H1 (cell line): ENCODE measurements at regions not wholly inside any gene's neighbourhood (a gene's known extent, or its start where the extent isn't known, plus 50 kb on each side); places are given as distances from the start of the nearest gene placed in this dataset.

Experiments
- CTCF ChIA-PET: fragments of 300-600 bp; sonication (Branson Sonifier 250); formaldehyde crosslinking; loops from one replicate; lab custom pipeline; 2021; ENCODE audit not compliant: partially characterized antibody; lab: Charles Lee
- POLR2A ChIA-PET: fragments of 300-600 bp; sonication (Branson Sonifier 250); formaldehyde crosslinking; loops from one replicate; lab custom pipeline; 2021; ENCODE audit warnings: inconsistent platforms; ENCODE audit not compliant: partially characterized antibody; lab: Charles Lee
- DNase-seq, 2 experiments: peaks; one replicate each; pipeline versions ENCODE4 v3.0.0 to v3.0.0-alpha.2; 2010 to 2022; ENCODE audit warnings: low spot score in 2 of 2, low read depth in 1 of 2, mixed read lengths in 1 of 2
- FAIRE-seq: peaks from 2 replicates; lab custom pipeline; 2011; peaks lifted over from hg19 to GRCh38; lab: Jason Lieb, UNC
- H2AFZ ChIP-seq: 2 replicates; pipeline ENCODE4 v1.8.1; 2012; ENCODE audit warnings: low read length, inconsistent platforms
- H2AK5ac ChIP-seq: 2 replicates; pipeline ENCODE4 v1.6.1; 2013; ENCODE audit warnings: low read depth, low read length
- H2BK120ac ChIP-seq: replicated peaks from 2 replicates; pipeline ENCODE3; 2013; ENCODE audit warnings: low read depth, low read length, inconsistent platforms
- H2BK12ac ChIP-seq: 2 replicates; pipeline ENCODE4 v1.6.1; 2013; ENCODE audit warnings: low read depth, low read length
- H2BK15ac ChIP-seq: 2 replicates; pipeline ENCODE4 v1.6.1; 2013; ENCODE audit warnings: low read length
- H2BK20ac ChIP-seq: 2 replicates; pipeline ENCODE4 v1.6.1; 2013; ENCODE audit warnings: low read length
- H2BK5ac ChIP-seq: 2 replicates; pipeline ENCODE4 v1.6.1; 2013; ENCODE audit warnings: low read depth, low read length
- H3K14ac ChIP-seq: 2 replicates; pipeline ENCODE4 v1.6.1; 2013; ENCODE audit warnings: inconsistent platforms; ENCODE audit not compliant: insufficient read length
- H3K18ac ChIP-seq: 2 replicates; pipeline ENCODE4 v1.6.1; 2013; ENCODE audit warnings: low read length; ENCODE audit errors: extremely low read depth
- H3K23ac ChIP-seq: 2 replicates; pipeline ENCODE4 v1.6.1; 2013; ENCODE audit warnings: inconsistent platforms; ENCODE audit not compliant: insufficient read length
- H3K23me2 ChIP-seq: 2 replicates; pipeline ENCODE4 v1.6.1; 2013; ENCODE audit warnings: low read depth, low read length
- H3K27ac ChIP-seq: 2 replicates; pipeline ENCODE4 v1.6.1; 2011; ENCODE audit warnings: low read depth, low read length, inconsistent platforms
- H3K27me3 ChIP-seq, 4 experiments: replicated peaks in 1 of 4; 1 replicate in 1 of 4; 2 replicates in 3 of 4; pipeline versions ENCODE4 v1.6.1 to v1.8.1; 2011 to 2013; ENCODE audit warnings: low read length in 3 of 4, mild to moderate bottlenecking in 3 of 4, inconsistent platforms in 2 of 4, mixed read lengths in 2 of 4, moderate library complexity in 1 of 4; ENCODE audit not compliant: control insufficient read depth in 3 of 4, insufficient read depth in 3 of 4; ENCODE audit errors: extremely low read depth in 1 of 4
- H3K36me3 ChIP-seq, 4 experiments: 2 replicates each; pipeline versions ENCODE4 v1.6.1 to v1.8.1; 2011 to 2013; ENCODE audit warnings: mild to moderate bottlenecking in 4 of 4, low read length in 3 of 4, moderate library complexity in 2 of 4, control low read depth in 1 of 4, inconsistent platforms in 1 of 4; ENCODE audit not compliant: insufficient read depth in 4 of 4, control insufficient read depth in 2 of 4
- H3K4ac ChIP-seq: replicated peaks from 2 replicates; pipeline ENCODE3; 2013; ENCODE audit warnings: low read length, low read depth, mixed read lengths, inconsistent platforms; ENCODE audit not compliant: insufficient read length
- H3K4me1 ChIP-seq, 4 experiments: replicated peaks in 1 of 4; 1 replicate in 1 of 4; 2 replicates in 3 of 4; pipeline versions ENCODE4 v1.6.1 to v1.8.1; 2011 to 2013; ENCODE audit warnings: low read length in 3 of 4, inconsistent platforms in 2 of 4, mixed read lengths in 1 of 4; ENCODE audit not compliant: insufficient read depth in 4 of 4, control insufficient read depth in 3 of 4
- H3K4me2 ChIP-seq, 2 experiments: 2 replicates each; pipeline versions ENCODE4 v1.6.1 to v1.8.1; 2011 to 2013; ENCODE audit warnings: low read depth in 2 of 2, low read length in 2 of 2, control low read depth in 1 of 2, inconsistent platforms in 1 of 2, mild to moderate bottlenecking in 1 of 2; ENCODE audit not compliant: insufficient read depth in 1 of 2
- H3K4me3 ChIP-seq, 4 experiments: fragments of 200-600, 300-600 bp in 1 of 4; sonication (generic), shearing (Covaris generic), sonication (Bioruptor Twin) in 1 of 4; 2 replicates each; pipeline versions ENCODE4 v1.5.1 to v1.8.1; 2011 to 2016; ENCODE audit warnings: low read length in 4 of 4, low read depth in 3 of 4, control low read depth in 2 of 4, inconsistent platforms in 2 of 4, mild to moderate bottlenecking in 2 of 4, mixed read lengths in 1 of 4, moderate library complexity in 1 of 4; ENCODE audit not compliant: insufficient read depth in 2 of 4; ENCODE audit errors: extremely low read depth in 1 of 4
- H3K56ac ChIP-seq: replicated peaks from 2 replicates; pipeline ENCODE3; 2013; ENCODE audit warnings: low read depth, mild to moderate bottlenecking, mixed read lengths, low read length, inconsistent platforms; ENCODE audit not compliant: insufficient read length
- H3K79me1 ChIP-seq: 2 replicates; pipeline ENCODE4 v1.6.1; 2013; ENCODE audit warnings: low read depth, low read length, control low read depth
- H3K79me2 ChIP-seq, 2 experiments: 2 replicates each; pipeline versions ENCODE4 v1.6.1 to v1.8.1; 2012 to 2013; ENCODE audit warnings: low read length in 2 of 2, mild to moderate bottlenecking in 2 of 2, inconsistent platforms in 1 of 2; ENCODE audit not compliant: insufficient read depth in 2 of 2, control insufficient read depth in 1 of 2
- H3K9ac ChIP-seq, 4 experiments: replicated peaks in 1 of 4; 1 replicate in 1 of 4; 2 replicates in 3 of 4; pipeline versions ENCODE4 v1.6.1 to v1.8.1; 2011 to 2013; ENCODE audit warnings: low read depth in 3 of 4, low read length in 3 of 4, control low read depth in 2 of 4, mild to moderate bottlenecking in 2 of 4, moderate library complexity in 2 of 4, inconsistent platforms in 1 of 4; ENCODE audit errors: extremely low read depth in 1 of 4
- H3K9me3 ChIP-seq, 2 experiments: 2 replicates each; pipeline versions ENCODE4 v1.6.1 to v1.8.1; 2012 to 2013; ENCODE audit warnings: mild to moderate bottlenecking in 2 of 2, moderate library complexity in 2 of 2, control low read depth in 1 of 2, inconsistent platforms in 1 of 2, low read depth in 1 of 2, low read length in 1 of 2, mixed read lengths in 1 of 2; ENCODE audit not compliant: insufficient read depth in 2 of 2
- H4K20me1 ChIP-seq, 2 experiments: replicated peaks in 1 of 2; 2 replicates each; pipeline versions ENCODE3 to v1.8.1; 2011 to 2013; ENCODE audit warnings: inconsistent platforms in 2 of 2, low read length in 2 of 2, mild to moderate bottlenecking in 1 of 2; ENCODE audit not compliant: insufficient read depth in 2 of 2, control insufficient read depth in 1 of 2
- H4K5ac ChIP-seq: 2 replicates; pipeline ENCODE4 v1.6.1; 2013; ENCODE audit warnings: low read length, low read depth, mixed read lengths, inconsistent platforms; ENCODE audit not compliant: insufficient read length
- H4K8ac ChIP-seq: 2 replicates; pipeline ENCODE4 v1.8.0; 2013; ENCODE audit warnings: mild to moderate bottlenecking, moderate library complexity, low read length, inconsistent platforms; ENCODE audit not compliant: insufficient read depth; ENCODE audit errors: extremely low read depth
- H4K91ac ChIP-seq: replicated peaks from 2 replicates; pipeline ENCODE3; 2013; ENCODE audit warnings: low read length, mixed read lengths, inconsistent platforms; ENCODE audit not compliant: insufficient read length
- BCL11A ChIP-seq, 2 experiments: IDR thresholded peaks; one replicate each; pipeline ENCODE4 v1.6.1; 2011; ENCODE audit warnings: low read depth in 2 of 2, low read length in 2 of 2, mild to moderate bottlenecking in 2 of 2
- CBX8 ChIP-seq: fragments of 300-800, 300-1000 bp; sonication (generic); IDR thresholded peaks from 2 replicates; pipeline ENCODE4 v1.7.1; 2016; ENCODE audit warnings: low read depth, low read length, borderline replicate concordance
- EP300 ChIP-seq, 2 experiments: IDR thresholded peaks; 1 replicate in 1 of 2; 2 replicates in 1 of 2; pipeline ENCODE4 v1.6.1; 2011 to 2012; ENCODE audit warnings: low read depth in 2 of 2, low read length in 2 of 2, mild to moderate bottlenecking in 2 of 2, borderline replicate concordance in 1 of 2, inconsistent platforms in 1 of 2, moderate library complexity in 1 of 2
- GTF2F1 ChIP-seq: IDR thresholded peaks from 2 replicates; pipeline ENCODE4 v1.6.1; 2012; ENCODE audit warnings: low read depth, low read length, improper control_type of control experiment, borderline replicate concordance
- JUND ChIP-seq: IDR thresholded peaks from 2 replicates; pipeline ENCODE4 v1.6.1; 2011; ENCODE audit warnings: mild to moderate bottlenecking, improper control_type of control experiment, low read length
- NRF1 ChIP-seq: IDR thresholded peaks from 2 replicates; pipeline ENCODE4 v1.6.1; 2011; ENCODE audit warnings: mild to moderate bottlenecking, low read depth, low read length, improper control_type of control experiment
- SAP30 ChIP-seq: fragments of 300-600 bp; sonication (generic); IDR thresholded peaks from 2 replicates; pipeline ENCODE4 v1.7.1; 2012; ENCODE audit warnings: low read length, moderate library complexity, mild to moderate bottlenecking, inconsistent platforms; ENCODE audit not compliant: insufficient read depth, insufficient replicate concordance
- TEAD4 ChIP-seq: IDR thresholded peaks from 2 replicates; pipeline ENCODE4 v1.6.1; 2012; ENCODE audit warnings: low read depth, low read length, inconsistent platforms, mixed read lengths
- YY1 ChIP-seq: IDR thresholded peaks from 2 replicates; pipeline ENCODE4 v1.6.1; 2011; ENCODE audit warnings: low read depth, mild to moderate bottlenecking, low read length
- WGBS, 2 experiments: shearing (Covaris generic) in 1 of 2; methylation state at CpG; one replicate each; pipeline versions ENCODE4 v1.1.6 to v1.1.7; 2013 to 2015; ENCODE audit warnings: low lambda C conversion rate in 2 of 2, mixed read lengths in 2 of 2, inconsistent platforms in 1 of 2, low coverage in 1 of 2, missing lambda C conversion rate in 1 of 2; ENCODE audit not compliant: insufficient replicate concordance in 2 of 2, insufficient coverage in 1 of 2, insufficient read length in 1 of 2; ENCODE audit errors: extremely low coverage in 1 of 2, missing lambda C conversion rate in 1 of 2; 5-methylcytosine and 5-hydroxymethylcytosine counted together

- H4K91ac ChIP-seq: no peak overlapping the region
- H2BK5ac ChIP-seq: no peak overlapping the region
- H3K4ac ChIP-seq: no peak overlapping the region
- ChIA-PET CTCF (interaction anchor here (1.5 kb wide), 1 partner anchor 19 kb away, joined by 3 read pairs; no protein-coding TSS in a partner anchor), POLR2A (no interaction called here)
- no peaks in the 10 kb centered on the region for H3K79me2 ChIP-seq
- no peak overlapping the region for H3K9ac ChIP-seq
- no peaks in the 10 kb centered on the region for H3K23me2 ChIP-seq
- no peak overlapping the region for H3K27ac ChIP-seq
- H3K79me1 ChIP-seq: no peaks in the 10 kb centered on the region
- WGBS, 2 experiments: 83% methylated on average over 1 of the region's 1 CpG; no CpG with 5 or more reads in 1 of the 2 experiments
- no peaks in the 10 kb centered on the region for H3K36me3 ChIP-seq
- H2BK15ac ChIP-seq: no peak overlapping the region
- peaks cover 0 to 3% (median 0%) of the 10 kb centered on the region in 4 experiments; a peak in 1 of 7 replicates for H3K4me1 ChIP-seq
- H3K4me2 ChIP-seq: no peak overlapping the region
- no peak overlapping the region for H3K4me3 ChIP-seq
- H3K56ac ChIP-seq: no peak overlapping the region
- DNase-seq: no peak
- peaks cover 0 to 3% of the 10 kb centered on the region in 2 experiments for H4K20me1 ChIP-seq
- H4K8ac ChIP-seq: no peak overlapping the region
- no peak for TF ChIP-seq YY1
- TF ChIP-seq SAP30: no peak
- TF ChIP-seq BCL11A (IDR thresholded peaks at IDR 0.05; ENCODE audit: low read depth in 2 of 2, low read length in 2 of 2): no peak
- no peak for TF ChIP-seq GTF2F1
- TF ChIP-seq CBX8: no peak
- no peak for TF ChIP-seq NRF1
- no peak for TF ChIP-seq EP300 (IDR thresholded peaks at IDR 0.05; ENCODE audit: borderline replicate concordance in 1 of 2, low read depth in 2 of 2, low read length in 2 of 2)
- no peak for TF ChIP-seq TEAD4
- no peak for TF ChIP-seq JUND
- no peak overlapping the region for H3K18ac ChIP-seq
- no peak overlapping the region for H2BK120ac ChIP-seq
- H3K27me3 ChIP-seq: peaks cover 16 to 63% (median 49%) of the 10 kb centered on the region in 4 experiments
- H2BK20ac ChIP-seq: no peak overlapping the region
- H3K14ac ChIP-seq: no peak overlapping the region
- H3K9me3 ChIP-seq: no peaks in the 10 kb centered on the region
- H3K23ac ChIP-seq: no peak overlapping the region
- H2BK12ac ChIP-seq: no peak overlapping the region
- FAIRE-seq: no peak
- H4K5ac ChIP-seq: no peak overlapping the region
- H2AK5ac ChIP-seq: no peak overlapping the region
- no peak overlapping the region for H2AFZ ChIP-seq
Measured at GRCh38 chr13:66219506-66219905, 1010.6 kb downstream of the PCDH9 start.
